ENCODE measurements at regions not wholly inside any gene's neighbourhood (a gene's known extent, or its start where the extent isn't known, plus 50 kb on each side); places are given as distances from the start of the nearest gene placed in this dataset.

- TF ChIP-seq, protein P1, sequence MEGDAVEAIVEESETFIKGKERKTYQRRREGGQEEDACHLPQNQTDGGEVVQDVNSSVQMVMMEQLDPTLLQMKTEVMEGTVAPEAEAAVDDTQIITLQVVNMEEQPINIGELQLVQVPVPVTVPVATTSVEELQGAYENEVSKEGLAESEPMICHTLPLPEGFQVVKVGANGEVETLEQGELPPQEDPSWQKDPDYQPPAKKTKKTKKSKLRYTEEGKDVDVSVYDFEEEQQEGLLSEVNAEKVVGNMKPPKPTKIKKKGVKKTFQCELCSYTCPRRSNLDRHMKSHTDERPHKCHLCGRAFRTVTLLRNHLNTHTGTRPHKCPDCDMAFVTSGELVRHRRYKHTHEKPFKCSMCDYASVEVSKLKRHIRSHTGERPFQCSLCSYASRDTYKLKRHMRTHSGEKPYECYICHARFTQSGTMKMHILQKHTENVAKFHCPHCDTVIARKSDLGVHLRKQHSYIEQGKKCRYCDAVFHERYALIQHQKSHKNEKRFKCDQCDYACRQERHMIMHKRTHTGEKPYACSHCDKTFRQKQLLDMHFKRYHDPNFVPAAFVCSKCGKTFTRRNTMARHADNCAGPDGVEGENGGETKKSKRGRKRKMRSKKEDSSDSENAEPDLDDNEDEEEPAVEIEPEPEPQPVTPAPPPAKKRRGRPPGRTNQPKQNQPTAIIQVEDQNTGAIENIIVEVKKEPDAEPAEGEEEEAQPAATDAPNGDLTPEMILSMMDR (conservative IDR thresholded peaks at IDR 0.05) = no peak
- no peak for TF ChIP-seq ZFX (IDR thresholded peaks at IDR 0.05)
Observed at GRCh38 chr7:142670511-142670910, 78.8 kb upstream of the PRSS1 start.
